ENCODE measurements at regions not wholly inside any gene's neighbourhood (a gene's known extent, or its start where the extent isn't known, plus 50 kb on each side); places are given as distances from the start of the nearest gene placed in this dataset.
A peak's percentile ranks its signal among the peaks of the same experiment; 100 is the strongest.

DNA sequence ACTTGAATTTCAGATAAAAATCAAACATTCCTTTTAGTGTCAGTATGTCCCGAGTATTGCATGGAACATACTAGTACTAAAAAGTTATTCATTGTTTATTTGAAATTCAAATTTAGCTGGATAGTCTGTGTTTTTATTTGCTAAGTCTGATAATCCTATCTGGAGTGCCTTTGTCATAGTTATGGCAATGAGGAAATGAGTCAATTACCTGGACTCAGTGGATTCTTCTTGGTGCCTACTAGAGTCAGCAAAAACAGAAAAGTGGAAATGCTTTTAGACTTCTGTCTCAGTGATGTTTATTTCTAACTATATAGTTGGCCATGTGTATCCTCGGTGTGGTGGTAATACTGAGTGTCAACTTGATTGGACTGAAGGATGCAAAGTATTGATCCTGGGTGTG, 121.3 kb upstream of the EEF1E1 start:
- DNase-seq (ENCODE audit: insufficient read length, low spot score): no peak
- no peak for FAIRE-seq

DNA sequence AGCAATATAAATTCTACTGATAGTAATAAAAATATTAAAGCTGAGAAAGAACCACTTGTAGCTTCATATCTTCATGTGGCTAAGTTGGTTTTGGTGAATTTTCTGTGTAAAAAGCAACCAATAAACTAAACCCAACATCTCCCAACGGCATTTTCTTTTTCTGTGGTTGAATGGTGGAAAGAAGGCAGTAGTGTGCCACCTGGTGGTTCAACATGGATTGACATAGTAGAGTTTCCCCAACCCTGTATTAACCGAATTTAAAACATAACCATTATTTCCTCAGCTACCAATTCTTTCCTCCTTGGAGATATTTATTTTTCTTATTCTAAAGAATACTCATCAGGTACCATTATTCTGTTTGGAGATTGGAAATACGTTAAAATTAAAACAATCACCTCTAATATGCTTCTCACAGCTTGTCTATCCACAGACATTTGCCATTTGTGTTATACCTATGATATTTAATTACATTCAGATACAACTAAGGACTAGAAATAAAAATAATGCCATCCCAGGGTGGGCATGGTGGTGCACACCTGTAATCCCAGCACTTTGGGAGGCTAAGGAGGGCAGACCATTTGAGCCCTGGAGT, 117.1 kb upstream of the EEF1E1 start:
- DNase-seq (ENCODE audit: insufficient read length, low spot score) (peak; percentile 9), FAIRE-seq (peak; percentile 75)

DNA sequence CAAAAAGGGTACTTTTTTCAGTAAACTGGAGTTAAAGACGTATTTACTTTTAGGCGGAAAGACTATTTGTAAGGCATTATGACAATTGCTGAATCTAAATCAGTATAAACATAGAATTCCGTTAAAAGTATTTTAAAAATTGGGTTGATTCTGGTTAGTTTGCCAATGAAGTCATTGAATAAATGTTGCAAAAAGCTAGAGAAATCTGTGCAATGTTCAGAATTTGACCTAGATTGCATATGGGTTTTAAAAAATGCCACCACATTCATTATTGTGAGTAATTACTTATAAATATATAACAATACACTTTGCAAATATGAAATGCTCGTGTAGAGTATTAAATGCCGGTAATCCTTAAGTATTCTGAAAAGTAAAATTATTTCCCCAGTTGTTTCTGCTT, 116.5 kb upstream of the EEF1E1 start:
- no peak for DNase-seq (ENCODE audit: insufficient read length, low spot score)
- no peak for FAIRE-seq

- FAIRE-seq (no peak), DNase-seq (ENCODE audit: insufficient read length, low spot score) (no peak)
Observed at GRCh38 chr6:8215631-8216030, 113.3 kb upstream of the EEF1E1 start.

DNA sequence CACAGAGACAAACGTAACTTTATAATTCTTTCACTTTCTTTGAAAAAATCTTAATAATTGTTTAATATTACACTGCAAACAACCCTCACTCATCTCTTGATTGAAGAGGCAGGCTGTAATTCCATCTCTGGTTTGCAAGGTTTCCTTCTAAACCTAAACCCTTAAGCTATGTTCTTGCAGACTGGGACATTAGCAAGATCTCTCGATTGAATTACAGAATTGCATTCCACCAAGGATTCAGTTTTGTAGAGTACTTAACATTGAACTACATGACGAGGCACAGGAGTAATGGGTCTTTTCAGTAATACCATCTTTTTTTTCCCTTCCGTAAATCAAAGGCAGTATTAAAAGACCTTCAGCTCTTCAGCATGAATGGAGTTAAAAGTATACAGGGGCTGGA, 111.6 kb upstream of the EEF1E1 start:
- no peak for FAIRE-seq

GRCh38 chr6:8212720-8213434, 110.5 kb upstream of the EEF1E1 start:
- FAIRE-seq: no peak
- no peak for DNase-seq (ENCODE audit: insufficient read length, low spot score)

More for the DNA sequence above, 111.6 kb upstream of the EEF1E1 start:
- DNase-seq (ENCODE audit: insufficient read length, low spot score): no peak

DNA sequence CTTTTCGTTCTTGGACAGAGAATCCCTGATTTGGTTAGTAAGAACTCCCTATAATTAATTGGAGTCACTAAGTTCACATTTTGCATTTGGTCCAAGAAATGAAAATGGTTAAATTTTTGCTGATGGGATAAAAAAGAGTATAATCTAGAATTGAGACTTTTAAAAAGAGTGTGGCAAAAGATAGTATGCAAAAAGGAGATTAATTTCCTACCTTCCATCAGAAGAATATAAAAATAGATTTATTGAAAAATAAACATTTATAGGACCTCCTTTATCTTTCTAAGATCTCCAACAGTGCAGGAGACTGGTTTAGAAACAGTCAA, 105.5 kb upstream of the EEF1E1 start:
- DNase-seq (ENCODE audit: insufficient read length, low spot score): no peak
- no peak for FAIRE-seq

GRCh38 chr6:8207191-8207868, 105.0 kb upstream of the EEF1E1 start:
- DNase-seq (ENCODE audit: insufficient read length, low spot score) (no peak), FAIRE-seq (no peak)

DNA sequence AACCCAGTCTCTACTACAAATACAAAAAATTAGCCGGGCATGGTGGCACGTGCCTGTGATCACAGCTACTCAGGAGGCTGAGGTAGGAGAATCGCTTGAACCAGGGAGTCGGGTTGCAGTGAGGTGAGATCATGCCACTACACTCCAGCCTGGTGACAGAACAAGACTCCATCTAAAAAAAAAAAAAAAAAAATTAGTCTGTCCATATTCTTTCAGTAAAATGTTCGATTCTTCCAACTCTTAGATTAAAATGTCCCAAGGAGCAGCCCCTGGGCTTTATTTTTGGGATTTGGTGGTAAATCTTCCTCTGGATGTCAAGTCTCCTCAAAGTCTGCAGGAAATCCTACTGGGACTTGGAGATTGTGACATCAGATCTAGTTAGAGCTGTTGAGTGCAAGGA, 101.0 kb upstream of the EEF1E1 start:
- DNase-seq (ENCODE audit: insufficient read length, low spot score) (no peak), FAIRE-seq (no peak)

GRCh38 chr6:8201679-8202078, 99.3 kb upstream of the EEF1E1 start:
- FAIRE-seq: no peak
- no peak for DNase-seq (ENCODE audit: insufficient read length, low spot score)

DNA sequence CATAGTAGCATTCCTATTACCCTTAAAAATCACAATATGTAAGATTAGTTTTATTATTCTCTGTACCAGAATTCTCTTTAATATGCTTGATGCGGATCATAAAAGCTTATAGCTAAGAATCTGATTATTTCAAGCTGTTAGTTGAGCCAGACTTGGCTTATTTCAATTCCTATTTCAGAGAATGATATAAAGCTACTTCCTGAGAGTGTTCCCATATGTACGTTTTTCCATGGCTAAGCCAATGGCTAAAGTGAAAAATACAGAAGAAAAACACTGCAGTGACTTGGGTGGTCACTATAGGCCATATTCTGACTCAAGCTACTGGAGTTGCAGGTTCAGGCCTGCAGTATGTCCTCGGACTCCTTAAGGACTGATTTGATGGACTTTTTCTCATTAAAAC, 97.9 kb upstream of the EEF1E1 start:
- DNase-seq (ENCODE audit: insufficient read length, low spot score) (no peak), FAIRE-seq (no peak)

GRCh38 chr6:8195714-8196102, 93.4 kb upstream of the EEF1E1 start:
- no peak for FAIRE-seq
- DNase-seq (ENCODE audit: insufficient read length, low spot score): no peak

GRCh38 chr6:8195040-8195713, 92.8 kb upstream of the EEF1E1 start:
- FAIRE-seq (peak; percentile 28), DNase-seq (ENCODE audit: insufficient read length, low spot score) (no peak)

DNA sequence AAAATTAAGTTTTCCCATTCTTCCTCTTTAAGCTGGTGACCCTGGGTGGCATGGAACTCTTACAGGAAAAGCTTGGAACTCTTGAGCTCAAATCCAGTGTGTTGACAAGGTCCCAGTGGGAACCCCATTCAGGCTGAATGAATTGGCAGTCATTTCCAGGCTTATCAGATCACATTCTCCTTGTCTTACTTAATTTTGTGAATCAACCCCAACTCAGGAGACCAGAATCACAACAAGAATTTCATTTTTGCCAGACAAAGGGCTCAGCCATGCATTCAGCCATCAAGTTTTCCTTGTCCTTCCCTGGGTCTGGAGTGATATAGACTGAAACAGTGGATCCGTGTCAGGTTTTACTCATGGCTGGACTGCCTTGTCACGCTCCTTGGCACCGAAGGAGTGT, 92.1 kb upstream of the EEF1E1 start:
- FAIRE-seq: no peak

GRCh38 chr6:8193541-8193940, 91.2 kb upstream of the EEF1E1 start:
- FAIRE-seq: no peak
- no peak for DNase-seq (ENCODE audit: insufficient read length, low spot score)

More for the DNA sequence above, 92.1 kb upstream of the EEF1E1 start:
- no peak for DNase-seq (ENCODE audit: insufficient read length, low spot score)

GRCh38 chr6:8192597-8192996, 90.2 kb upstream of the EEF1E1 start:
- FAIRE-seq (no peak), DNase-seq (ENCODE audit: insufficient read length, low spot score) (no peak)

- FAIRE-seq (no peak), DNase-seq (ENCODE audit: insufficient read length, low spot score) (no peak)
Observed at GRCh38 chr6:8192067-8192466, 89.7 kb upstream of the EEF1E1 start.

DNA sequence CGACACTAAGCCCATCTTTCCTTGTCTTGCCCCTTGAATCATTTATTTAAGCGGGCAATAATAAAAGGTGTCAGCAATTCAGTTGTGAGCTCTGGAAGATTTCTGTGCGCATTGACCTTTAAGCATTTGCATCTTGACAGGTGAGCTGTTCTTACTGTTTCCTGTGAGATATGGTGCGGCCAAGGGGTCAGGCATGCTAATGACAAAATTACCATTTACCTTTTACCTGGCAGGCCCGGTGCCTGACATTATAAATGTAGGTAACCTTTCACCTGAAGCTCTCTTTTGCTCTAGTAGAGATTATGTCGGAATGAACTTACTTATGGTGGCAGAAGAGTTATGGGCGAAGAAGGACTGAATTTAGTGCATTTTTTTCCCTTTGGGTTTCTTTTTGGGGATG, 89.3 kb upstream of the EEF1E1 start:
- DNase-seq (ENCODE audit: insufficient read length, low spot score) (no peak), FAIRE-seq (no peak)

GRCh38 chr6:8187209-8187608, 84.9 kb upstream of the EEF1E1 start:
- FAIRE-seq: no peak
- DNase-seq (ENCODE audit: insufficient read length, low spot score): no peak

GRCh38 chr6:8182902-8183665, 80.7 kb upstream of the EEF1E1 start:
- DNase-seq (ENCODE audit: insufficient read length, low spot score): no peak
- no peak for FAIRE-seq

Measured in GM19239 (cell line).